D721Med (cell line): ENCODE measurements at regions not wholly inside any gene's neighbourhood (a gene's known extent, or its start where the extent isn't known, plus 50 kb on each side); places are given as distances from the start of the nearest gene placed in this dataset.

ENCODE experiments used
- DNase-seq: peaks from one replicate; pipeline ENCODE4 v3.0.0; 2011; ENCODE audit warnings: low spot score; ENCODE audit not compliant: insufficient read length
- FAIRE-seq: peaks from 2 replicates; lab custom pipeline; 2011; peaks lifted over from hg19 to GRCh38; lab: Jason Lieb, UNC
- CTCF ChIP-seq: IDR thresholded peaks from 2 replicates; pipeline ENCODE4 v1.5.1; 2012; ENCODE audit warnings: mild to moderate bottlenecking, control low read depth; ENCODE audit not compliant: insufficient read depth; ENCODE audit errors: missing control alignments

GRCh38 chr1:55929652-55930051 lies 649.7 kb downstream of the PLPP3 start:
- TF ChIP-seq CTCF, result no peak
- FAIRE-seq (no peak), DNase-seq (no peak)

GRCh38 chr1:55928576-55928975 lies 650.8 kb downstream of the PLPP3 start:
- DNase-seq (no peak), FAIRE-seq (no peak)
- no peak for TF ChIP-seq CTCF

GRCh38 chr1:55927702-55928290 lies 651.6 kb downstream of the PLPP3 start:
- TF ChIP-seq CTCF, result no peak
- DNase-seq, result no peak
- FAIRE-seq, result no peak

GRCh38 chr1:55926906-55927471 lies 652.4 kb downstream of the PLPP3 start:
- FAIRE-seq, result no peak
- DNase-seq, result no peak
- no peak for TF ChIP-seq CTCF

GRCh38 chr1:55916907-55917306 lies 662.5 kb downstream of the PLPP3 start:
- FAIRE-seq (no peak), DNase-seq (no peak)
- TF ChIP-seq CTCF, result no peak

- DNase-seq, result no peak
- no peak for TF ChIP-seq CTCF
- no peak for FAIRE-seq
Observed at GRCh38 chr1:55916481-55916880, 662.9 kb downstream of the PLPP3 start.

GRCh38 chr1:55913565-55913964 lies 665.8 kb downstream of the PLPP3 start:
- no peak for FAIRE-seq
- TF ChIP-seq CTCF, result no peak
- DNase-seq, result no peak
